Breast epithelium (tissue), 3 donors: ENCODE measurements at regions not wholly inside any gene's neighbourhood (a gene's known extent, or its start where the extent isn't known, plus 50 kb on each side); places are given as distances from the start of the nearest gene placed in this dataset.

Experiments used
- POLR2A ChIP-seq: fragments of 450-650 bp; IDR thresholded peaks from one replicate; pipeline ENCODE4 v1.6.1; 2016; ENCODE audit warnings: antibody characterized with exemption, mild to moderate bottlenecking, moderate library complexity
- POLR2AphosphoS5 ChIP-seq, 3 donors: sonication (generic); formaldehyde crosslinking; IDR thresholded peaks; one replicate each; pipeline ENCODE4 v1.6.1; 2017; ENCODE audit warnings: antibody characterized with exemption in 3 of 3
- TF ChIP-seq, protein P1 (sequence below), 3 donors: fragments of 450-650 bp; IDR thresholded peaks; one replicate each; pipeline ENCODE4 v1.5.1; 2016 to 2017; ENCODE audit warnings: antibody characterized with exemption in 3 of 3, mild to moderate bottlenecking in 3 of 3, moderate library complexity in 3 of 3

GRCh38 chr3:159806412-159806811 lies 182.2 kb upstream of the IL12A start:
- TF ChIP-seq POLR2AphosphoS5 (IDR thresholded peaks at IDR 0.05), result no peak
- TF ChIP-seq POLR2A, result no peak
- TF ChIP-seq, protein P1, sequence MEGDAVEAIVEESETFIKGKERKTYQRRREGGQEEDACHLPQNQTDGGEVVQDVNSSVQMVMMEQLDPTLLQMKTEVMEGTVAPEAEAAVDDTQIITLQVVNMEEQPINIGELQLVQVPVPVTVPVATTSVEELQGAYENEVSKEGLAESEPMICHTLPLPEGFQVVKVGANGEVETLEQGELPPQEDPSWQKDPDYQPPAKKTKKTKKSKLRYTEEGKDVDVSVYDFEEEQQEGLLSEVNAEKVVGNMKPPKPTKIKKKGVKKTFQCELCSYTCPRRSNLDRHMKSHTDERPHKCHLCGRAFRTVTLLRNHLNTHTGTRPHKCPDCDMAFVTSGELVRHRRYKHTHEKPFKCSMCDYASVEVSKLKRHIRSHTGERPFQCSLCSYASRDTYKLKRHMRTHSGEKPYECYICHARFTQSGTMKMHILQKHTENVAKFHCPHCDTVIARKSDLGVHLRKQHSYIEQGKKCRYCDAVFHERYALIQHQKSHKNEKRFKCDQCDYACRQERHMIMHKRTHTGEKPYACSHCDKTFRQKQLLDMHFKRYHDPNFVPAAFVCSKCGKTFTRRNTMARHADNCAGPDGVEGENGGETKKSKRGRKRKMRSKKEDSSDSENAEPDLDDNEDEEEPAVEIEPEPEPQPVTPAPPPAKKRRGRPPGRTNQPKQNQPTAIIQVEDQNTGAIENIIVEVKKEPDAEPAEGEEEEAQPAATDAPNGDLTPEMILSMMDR (IDR thresholded peaks at IDR 0.05), result no peak
